Caco-2 (cell line): ENCODE measurements at regions not wholly inside any gene's neighbourhood (a gene's known extent, or its start where the extent isn't known, plus 50 kb on each side); places are given as distances from the start of the nearest gene placed in this dataset.

ENCODE experiments used
- BruUV-seq: library from RNA; stranded (reverse); fragments of 400-500 nt; replicated peaks from 2 replicates; lab custom pipeline; 2021; lab: Mats Ljungman, UMichigan
- CTCF ChIA-PET: fragments of 300-600 bp; sonication (Branson Sonifier 250); formaldehyde crosslinking; loops from one replicate; lab custom pipeline; 2022; ENCODE audit warnings: antibody characterized with exemption; lab: Charles Lee
- POLR2A ChIA-PET: fragments of 300-600 bp; sonication (Branson Sonifier 250); formaldehyde crosslinking; loops from one replicate; lab custom pipeline; 2022; ENCODE audit warnings: antibody characterized with exemption; lab: Charles Lee
- DNase-seq, 2 experiments: peaks; one replicate each; pipeline versions ENCODE4 v3.0.0 to v3.0.0-alpha.2; 2020 to 2022
- H3K27me3 ChIP-seq: replicated peaks from 2 replicates; pipeline ENCODE4 v1.6.0; 2011; ENCODE audit warnings: low read length; ENCODE audit not compliant: control insufficient read depth, insufficient read depth
- H3K36me3 ChIP-seq: 2 replicates; pipeline ENCODE4 v1.5.1; 2011; ENCODE audit warnings: low read length; ENCODE audit not compliant: control insufficient read depth, insufficient read depth
- H3K4me1 ChIP-seq: fragments of 250-450 bp; sonication (Bioruptor Pico); 2 replicates; pipeline ENCODE4 v1.5.1; 2020; ENCODE audit warnings: mild to moderate bottlenecking
- H3K4me3 ChIP-seq: 2 replicates; pipeline ENCODE4 v1.5.1; 2011; ENCODE audit warnings: low read depth, mild to moderate bottlenecking, control low read depth, low read length
- H3K9me3 ChIP-seq: fragments of 250-450 bp; sonication (Bioruptor Pico); 2 replicates; pipeline ENCODE4 v1.5.1; 2020; ENCODE audit warnings: mild to moderate bottlenecking, moderate library complexity
- H3K27ac Mint-ChIP-seq: one replicate; pipeline ENCODE4 v1.8.0; 2022; ENCODE audit warnings: mixed read lengths; ENCODE audit not compliant: unreplicated experiment
- H3K27me3 Mint-ChIP-seq: one replicate; pipeline ENCODE4 v1.8.0; 2022; ENCODE audit warnings: mixed read lengths; ENCODE audit not compliant: insufficient read depth, unreplicated experiment
- H3K36me3 Mint-ChIP-seq: one replicate; pipeline ENCODE4 v1.8.0; 2022; ENCODE audit warnings: mild to moderate bottlenecking, mixed read lengths; ENCODE audit not compliant: insufficient read depth, unreplicated experiment
- H3K4me1 Mint-ChIP-seq: one replicate; pipeline ENCODE4 v1.8.0; 2022; ENCODE audit warnings: low read depth, mixed read lengths; ENCODE audit not compliant: unreplicated experiment
- H3K4me3 Mint-ChIP-seq: one replicate; pipeline ENCODE4 v1.8.0; 2022; ENCODE audit warnings: mild to moderate bottlenecking, moderate library complexity, mixed read lengths; ENCODE audit not compliant: unreplicated experiment
- H3K9me3 Mint-ChIP-seq: one replicate; pipeline ENCODE4 v1.8.0; 2022; ENCODE audit warnings: mixed read lengths; ENCODE audit not compliant: unreplicated experiment
- intact Hi-C: fragments of 100-400 bp; cut with micrococcal nuclease; formaldehyde crosslinking; loops from one replicate; pipeline ENCODE4 v1.10.0; 2022; ENCODE audit not compliant: unreplicated experiment
- TF ChIP-seq, protein P1 (sequence below), 2 experiments: fragments of 200-600 bp in 1 of 2; IDR thresholded peaks; 1 replicate in 1 of 2; 2 replicates in 1 of 2; pipeline versions ENCODE4 v1.5.1 to v1.8.0; 2011 to 2022; ENCODE audit warnings: antibody characterized with exemption in 1 of 2, control low read depth in 1 of 2, inconsistent platforms in 1 of 2, low read depth in 1 of 2, low read length in 1 of 2, mild to moderate bottlenecking in 1 of 2, moderate library complexity in 1 of 2; ENCODE audit not compliant: insufficient read depth in 1 of 2, severe bottlenecking in 1 of 2, unreplicated experiment in 1 of 2

DNA sequence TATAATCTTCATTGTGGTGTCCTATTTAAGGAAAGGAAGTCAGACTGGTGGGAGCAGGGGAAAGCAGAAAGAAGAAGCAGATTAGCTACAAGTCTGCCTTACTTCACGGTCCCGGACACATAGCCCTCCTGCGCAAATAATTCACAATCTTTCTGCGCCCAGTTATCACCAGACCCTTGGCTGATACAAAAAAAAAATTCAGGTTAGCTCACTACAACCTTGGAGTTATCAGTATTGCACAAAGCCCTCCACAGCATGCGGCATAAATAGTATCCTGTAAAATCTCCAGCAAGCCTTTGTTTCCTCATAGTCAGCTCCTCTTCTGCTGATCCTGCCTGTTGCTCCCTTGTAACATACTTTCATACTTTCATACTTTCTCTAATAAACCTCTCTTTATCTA is 148.6 kb upstream of the FUT9 start:
- no peak overlapping the region for H3K4me3 Mint-ChIP-seq
- Histone ChIP-seq H3K36me3 (no peaks in the 10 kb centered on the region), H3K4me3 (no peak overlapping the region), H3K27me3 (no peaks in the 10 kb centered on the region), H3K4me1 (no peaks in the 10 kb centered on the region), H3K9me3 (no peaks in the 10 kb centered on the region)
- no peak overlapping the region for H3K27ac Mint-ChIP-seq
- no peaks in the 10 kb centered on the region for H3K27me3 Mint-ChIP-seq
- intact Hi-C loops, result loop anchor here (2.0 to 5.0 kb wide), 3 partner anchors 60 to 502 kb away; partner anchors contain the start of gene MANEA
- TF ChIP-seq, protein P1, sequence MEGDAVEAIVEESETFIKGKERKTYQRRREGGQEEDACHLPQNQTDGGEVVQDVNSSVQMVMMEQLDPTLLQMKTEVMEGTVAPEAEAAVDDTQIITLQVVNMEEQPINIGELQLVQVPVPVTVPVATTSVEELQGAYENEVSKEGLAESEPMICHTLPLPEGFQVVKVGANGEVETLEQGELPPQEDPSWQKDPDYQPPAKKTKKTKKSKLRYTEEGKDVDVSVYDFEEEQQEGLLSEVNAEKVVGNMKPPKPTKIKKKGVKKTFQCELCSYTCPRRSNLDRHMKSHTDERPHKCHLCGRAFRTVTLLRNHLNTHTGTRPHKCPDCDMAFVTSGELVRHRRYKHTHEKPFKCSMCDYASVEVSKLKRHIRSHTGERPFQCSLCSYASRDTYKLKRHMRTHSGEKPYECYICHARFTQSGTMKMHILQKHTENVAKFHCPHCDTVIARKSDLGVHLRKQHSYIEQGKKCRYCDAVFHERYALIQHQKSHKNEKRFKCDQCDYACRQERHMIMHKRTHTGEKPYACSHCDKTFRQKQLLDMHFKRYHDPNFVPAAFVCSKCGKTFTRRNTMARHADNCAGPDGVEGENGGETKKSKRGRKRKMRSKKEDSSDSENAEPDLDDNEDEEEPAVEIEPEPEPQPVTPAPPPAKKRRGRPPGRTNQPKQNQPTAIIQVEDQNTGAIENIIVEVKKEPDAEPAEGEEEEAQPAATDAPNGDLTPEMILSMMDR (IDR thresholded peaks at IDR 0.05; ENCODE audit: insufficient read depth in 1 of 2, low read depth in 1 of 2, low read length in 1 of 2, severe bottlenecking in 1 of 2, unreplicated experiment in 1 of 2), result no peak
- no peaks in the 10 kb centered on the region for H3K36me3 Mint-ChIP-seq
- no TSS peak for BruUV-seq
- H3K9me3 Mint-ChIP-seq, result peaks cover 9% of the 10 kb centered on the region
- DNase-seq, result no peak
- CTCF ChIA-PET, result interaction anchor here (1.2 kb wide), 1 partner anchor 109 kb away, joined by 3 read pairs; no protein-coding TSS in a partner anchor
- POLR2A ChIA-PET, result no interaction called here
- peaks cover 7% of the 10 kb centered on the region for H3K4me1 Mint-ChIP-seq

DNA sequence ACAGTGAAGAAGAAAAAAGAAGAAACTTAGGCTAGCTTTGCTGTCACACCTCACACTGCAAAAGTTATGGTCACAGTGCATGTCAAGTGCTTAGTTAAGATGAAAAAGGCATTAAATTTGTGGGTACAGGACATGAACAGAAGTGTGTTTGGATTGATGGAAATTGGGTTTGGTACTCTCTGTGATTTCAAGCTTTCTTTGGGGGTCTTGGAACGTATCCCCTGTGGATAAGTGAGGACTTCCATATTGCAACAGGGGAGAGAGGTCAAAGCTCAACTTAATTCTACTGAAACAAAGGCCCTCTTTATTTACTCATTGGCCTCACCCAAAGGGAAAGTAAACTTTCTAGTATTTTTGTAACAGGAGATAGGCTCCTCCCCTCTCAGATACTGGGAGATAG is 138.3 kb upstream of the FUT9 start:
- no peak overlapping the region for H3K4me3 ChIP-seq
- H3K9me3 ChIP-seq, result no peaks in the 10 kb centered on the region
- ChIA-PET CTCF (no interaction called here), POLR2A (no interaction called here)
- TF ChIP-seq, protein P1 (IDR thresholded peaks at IDR 0.05; ENCODE audit: insufficient read depth in 1 of 2, low read depth in 1 of 2, low read length in 1 of 2, severe bottlenecking in 1 of 2, unreplicated experiment in 1 of 2), result no peak
- no peaks in the 10 kb centered on the region for H3K36me3 Mint-ChIP-seq
- no peaks in the 10 kb centered on the region for H3K36me3 ChIP-seq
- no TSS peak for BruUV-seq
- peaks cover 19% of the 10 kb centered on the region for H3K4me1 ChIP-seq
- H3K4me3 Mint-ChIP-seq, result no peak overlapping the region
- no peaks in the 10 kb centered on the region for H3K27me3 Mint-ChIP-seq
- no peaks in the 10 kb centered on the region for H3K27me3 ChIP-seq
- no peak for DNase-seq
- no peak overlapping the region for H3K27ac Mint-ChIP-seq
- peaks cover 15% of the 10 kb centered on the region for H3K4me1 Mint-ChIP-seq
- intact Hi-C loops, result no loop called here
- no peaks in the 10 kb centered on the region for H3K9me3 Mint-ChIP-seq

DNA sequence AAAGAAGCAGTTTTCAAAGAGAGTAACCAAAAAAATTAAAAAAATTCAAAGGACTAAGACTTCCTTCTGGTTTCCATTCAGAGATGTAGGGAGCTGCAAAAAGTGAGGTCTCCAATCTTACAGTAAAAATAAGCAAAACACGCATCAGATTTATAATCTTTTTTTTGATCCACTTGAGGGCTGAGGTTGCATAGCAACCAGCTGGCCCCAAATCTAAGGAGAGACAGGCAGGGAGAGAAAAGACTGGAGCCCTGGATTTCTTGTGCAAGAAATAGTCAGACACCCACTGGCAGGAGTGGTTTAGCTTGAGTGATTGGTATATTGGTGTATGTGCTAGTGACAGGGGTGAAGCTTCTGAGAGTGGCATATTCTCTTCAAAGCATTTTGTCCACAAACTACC is 135.9 kb upstream of the FUT9 start:
- CTCF ChIA-PET, result no interaction called here
- no peaks in the 10 kb centered on the region for H3K36me3 ChIP-seq
- no peaks in the 10 kb centered on the region for H3K9me3 Mint-ChIP-seq
- no peak overlapping the region for H3K4me3 Mint-ChIP-seq
- no peak overlapping the region for H3K4me3 ChIP-seq
- no peaks in the 10 kb centered on the region for H3K27me3 Mint-ChIP-seq
- peaks cover 19% of the 10 kb centered on the region for H3K4me1 ChIP-seq
- H3K27ac Mint-ChIP-seq, result no peak overlapping the region
- no peaks in the 10 kb centered on the region for H3K9me3 ChIP-seq
- TF ChIP-seq, protein P1 (IDR thresholded peaks at IDR 0.05; ENCODE audit: insufficient read depth in 1 of 2, low read depth in 1 of 2, low read length in 1 of 2, severe bottlenecking in 1 of 2, unreplicated experiment in 1 of 2), result no peak
- DNase-seq, result no peak
- H3K27me3 ChIP-seq, result no peaks in the 10 kb centered on the region
- intact Hi-C loops, result no loop called here
- no peaks in the 10 kb centered on the region for H3K36me3 Mint-ChIP-seq
- BruUV-seq, result no TSS peak
- peaks cover 10% of the 10 kb centered on the region for H3K4me1 Mint-ChIP-seq
- POLR2A ChIA-PET, result no interaction called here
